ENCODE measurements at regions not wholly inside any gene's neighbourhood (a gene's known extent, or its start where the extent isn't known, plus 50 kb on each side); places are given as distances from the start of the nearest gene placed in this dataset.

- TF ChIP-seq PAF1 (CRISPR knock-in tag; IDR thresholded peaks at IDR 0.05) (no peak), MYC (CRISPR knock-in tag; IDR thresholded peaks at IDR 0.05; ENCODE audit: borderline replicate concordance) (no peak), FOSL2 (CRISPR knock-in tag; IDR thresholded peaks at IDR 0.05) (no peak), ZNF644 (CRISPR knock-in tag; IDR thresholded peaks at IDR 0.05; ENCODE audit: low read depth) (no peak), TSC22D2 (CRISPR knock-in tag; IDR thresholded peaks at IDR 0.05; ENCODE audit: borderline replicate concordance) (no peak), RFX5 (IDR thresholded peaks at IDR 0.05; ENCODE audit: low read depth, low read length) (no peak), NR3C1 (CRISPR knock-in tag; IDR thresholded peaks at IDR 0.05) (no peak)
Observed at GRCh38 chr11:82216927-82217570, 516.6 kb downstream of the FAM181B start (continued).

- Histone ChIP-seq H3K9ac (ENCODE audit: insufficient read depth, low read depth, low read length) (no peak overlapping the region), H3K79me2 (ENCODE audit: insufficient read depth, low read length) (no peaks in the 10 kb centered on the region), H4K20me1 (ENCODE audit: insufficient read depth, low read length) (no peaks in the 10 kb centered on the region), H3K4me2 (ENCODE audit: low read depth, low read length) (no peak overlapping the region), H3K9me3 (ENCODE audit: low read length) (no peaks in the 10 kb centered on the region), H3K36me3 (replicated peaks in 1 of 2; ENCODE audit: control insufficient read depth in 1 of 2, insufficient read depth in 2 of 2, low read length in 2 of 2) (no peaks in the 10 kb centered on the region), H3K27ac (ENCODE audit: extremely low read length, insufficient read depth, low read length) (no peak overlapping the region), H3K4me3 (replicated peaks in 1 of 3; ENCODE audit: insufficient read depth in 1 of 3, low read depth in 2 of 3, low read length in 3 of 3) (no peak overlapping the region), H3K4me1 (ENCODE audit: insufficient read depth, low read length) (no peaks in the 10 kb centered on the region), H2AFZ (ENCODE audit: low read length) (no peak overlapping the region), H3K27me3 (ENCODE audit: control insufficient read depth in 1 of 2, insufficient read depth in 2 of 2, low read length in 2 of 2) (no peaks in the 10 kb centered on the region)
- BruUV-seq (replicated peaks) = no TSS peak
- DNase-seq (ENCODE audit: low spot score) (no peak), FAIRE-seq (no peak), ATAC-seq (no peak)
- ChIA-PET CTCF (ENCODE audit: low intra/inter-chr PET ratio, low total read pairs) (no interaction called here), POLR2A (no interaction called here)
- WGBS (ENCODE audit: low lambda C conversion rate) = 5% methylated on average over 1 of the region's 1 CpG
- in situ Hi-C loops (cut with HindIII; ENCODE audit: extremely low pct_ligation_motif_present, low pct_unique_long_range_greater_than_20kb) = no loop called here
- intact Hi-C loops (cut with micrococcal nuclease; ENCODE audit: unreplicated experiment) = no loop called here
- no peak for TF ChIP-seq MEF2D (CRISPR knock-in tag; IDR thresholded peaks at IDR 0.05)
- no peak for TF ChIP-seq CBX2 (IDR thresholded peaks at IDR 0.05; ENCODE audit: low read depth, low read length)
- TF ChIP-seq CBX2 (CRISPR knock-in tag; IDR thresholded peaks at IDR 0.05; ENCODE audit: low read depth) = no peak
- TF ChIP-seq PAWR (CRISPR knock-in tag; IDR thresholded peaks at IDR 0.05; ENCODE audit: borderline replicate concordance) = no peak
- TF ChIP-seq SSRP1 (CRISPR knock-in tag; IDR thresholded peaks at IDR 0.05) = no peak
- no peak for TF ChIP-seq ZSCAN12 (CRISPR knock-in tag; IDR thresholded peaks at IDR 0.05)
- no peak for TF ChIP-seq GABPB1 (CRISPR knock-in tag; IDR thresholded peaks at IDR 0.05)
- TF ChIP-seq LCORL (IDR thresholded peaks at IDR 0.05) = no peak
- TF ChIP-seq LCORL (CRISPR knock-in tag; IDR thresholded peaks at IDR 0.05) = no peak
- no peak for TF ChIP-seq CEBPZ (IDR thresholded peaks at IDR 0.05; ENCODE audit: low read length)
- TF ChIP-seq ZNF292 (CRISPR knock-in tag; IDR thresholded peaks at IDR 0.05; ENCODE audit: borderline replicate concordance, low read depth) = no peak
- no peak for TF ChIP-seq ZXDC (CRISPR knock-in tag; IDR thresholded peaks at IDR 0.05)
- no peak for TF ChIP-seq TOPORS (CRISPR knock-in tag; IDR thresholded peaks at IDR 0.05)
Observed at GRCh38 chr11:82210011-82210410, 523.7 kb downstream of the FAM181B start.
